Endothelial cell of umbilical vein (primary cell): ENCODE measurements at regions not wholly inside any gene's neighbourhood (a gene's known extent, or its start where the extent isn't known, plus 50 kb on each side); places are given as distances from the start of the nearest gene placed in this dataset.

Experiments
- BruUV-seq: library from RNA; stranded (reverse); fragments of 400-500 nt; replicated peaks from 2 replicates; lab custom pipeline; 2021; lab: Mats Ljungman, UMichigan
- CTCF ChIA-PET: fragments of 300-600, 350-600 bp; sonication (Branson Sonifier 250); formaldehyde crosslinking; loops from one replicate; lab custom pipeline; 2021; ENCODE audit warnings: antibody characterized with exemption, inconsistent platforms; lab: Charles Lee
- POLR2A ChIA-PET: fragments of 300-600, 350-600 bp; sonication (Branson Sonifier 250); formaldehyde crosslinking; loops from one replicate; lab custom pipeline; 2021; ENCODE audit warnings: antibody characterized with exemption, inconsistent platforms; lab: Charles Lee
- DNase-seq: peaks from one replicate; pipeline ENCODE4 v3.0.0-alpha.2; 2011; ENCODE audit warnings: low read depth, low spot score
- FAIRE-seq: peaks from 2 replicates; lab custom pipeline; 2011; peaks lifted over from hg19 to GRCh38; lab: Jason Lieb, UNC
- H2AFZ ChIP-seq: 2 replicates; pipeline ENCODE4 v1.6.0; 2012; ENCODE audit warnings: low read depth, low read length, control low read depth, inconsistent platforms
- H3K27ac ChIP-seq: 2 replicates; pipeline ENCODE4 v1.5.1; 2011; ENCODE audit warnings: low read depth, mild to moderate bottlenecking, control low read depth, low read length, moderate library complexity; ENCODE audit not compliant: insufficient read depth
- H3K27me3 ChIP-seq, 2 experiments: 2 replicates each; pipeline versions ENCODE4 v1.6.0 to v1.6.1; 2011; ENCODE audit warnings: low read length in 2 of 2, mixed read lengths in 1 of 2; ENCODE audit not compliant: control insufficient read depth in 2 of 2, insufficient read depth in 2 of 2
- H3K36me3 ChIP-seq, 2 experiments: 2 replicates in 1 of 2; 3 replicates in 1 of 2; pipeline ENCODE4 v1.5.1; 2011; ENCODE audit warnings: low read length in 2 of 2, mild to moderate bottlenecking in 1 of 2, moderate library complexity in 1 of 2; ENCODE audit not compliant: control insufficient read depth in 2 of 2, insufficient read depth in 2 of 2; ENCODE audit errors: extremely low read depth in 1 of 2
- H3K4me1 ChIP-seq: 3 replicates; pipeline ENCODE4 v1.5.1; 2011; ENCODE audit warnings: mild to moderate bottlenecking, low read length; ENCODE audit not compliant: control insufficient read depth, insufficient read depth; ENCODE audit errors: extremely low read depth
- H3K4me2 ChIP-seq: 2 replicates; pipeline ENCODE4 v1.6.1; 2011; ENCODE audit warnings: low read length, control low read depth, mixed read lengths; ENCODE audit not compliant: insufficient read depth
- H3K4me3 ChIP-seq, 3 experiments: fragments of 200-600 bp in 1 of 3; sonication (generic), shearing (Covaris generic) in 1 of 3; replicated peaks in 1 of 3; 2 replicates each; pipeline ENCODE4 v1.5.1; 2011 to 2016; ENCODE audit warnings: control low read depth in 3 of 3, low read length in 3 of 3, mild to moderate bottlenecking in 2 of 3, inconsistent platforms in 1 of 3, low read depth in 1 of 3, moderate library complexity in 1 of 3; ENCODE audit not compliant: insufficient read depth in 1 of 3
- H3K79me2 ChIP-seq: 2 replicates; pipeline ENCODE4 v1.6.0; 2012; ENCODE audit warnings: low read length, inconsistent platforms; ENCODE audit not compliant: control insufficient read depth, insufficient read depth
- H3K9ac ChIP-seq: replicated peaks from 2 replicates; pipeline ENCODE3; 2011; ENCODE audit warnings: low read length, control low read depth; ENCODE audit not compliant: insufficient read depth; ENCODE audit errors: extremely low read depth
- H3K9me1 ChIP-seq: replicated peaks from 3 replicates; pipeline ENCODE4 v1.6.0; 2011; ENCODE audit warnings: mild to moderate bottlenecking, low read length; ENCODE audit not compliant: control insufficient read depth, insufficient read depth; ENCODE audit errors: extremely low read depth
- H3K9me3 ChIP-seq: replicated peaks from 2 replicates; pipeline ENCODE4 v1.5.1; 2012; ENCODE audit warnings: low read length, inconsistent platforms; ENCODE audit not compliant: control insufficient read depth, insufficient read depth
- H4K20me1 ChIP-seq: replicated peaks from 2 replicates; pipeline ENCODE3; 2011; ENCODE audit warnings: mild to moderate bottlenecking, low read length; ENCODE audit not compliant: control insufficient read depth, insufficient read depth; ENCODE audit errors: extremely low read depth
- EZH2 ChIP-seq: IDR thresholded peaks from 2 replicates; pipeline ENCODE4 v1.6.1; 2012; ENCODE audit warnings: borderline replicate concordance, low read depth, mild to moderate bottlenecking, moderate library complexity, low read length, inconsistent platforms; ENCODE audit not compliant: severe bottlenecking
- FOS ChIP-seq: IDR thresholded peaks from 2 replicates; pipeline ENCODE4 v1.6.1; 2011; ENCODE audit warnings: mild to moderate bottlenecking, low read length, moderate library complexity, borderline replicate concordance; ENCODE audit not compliant: insufficient read depth
- GATA2 ChIP-seq: IDR thresholded peaks from 2 replicates; pipeline ENCODE4 v1.7.0; 2011; ENCODE audit warnings: low read depth, mild to moderate bottlenecking, moderate library complexity, mixed read lengths, low read length; ENCODE audit not compliant: insufficient read length, insufficient read depth
- JUN ChIP-seq: IDR thresholded peaks from 2 replicates; pipeline ENCODE4 v1.6.1; 2011; ENCODE audit warnings: borderline replicate concordance, low read depth; ENCODE audit not compliant: insufficient read length, insufficient read depth
- MYC ChIP-seq: IDR thresholded peaks from one replicate; pipeline ENCODE4 v1.6.1; 2011; ENCODE audit warnings: mild to moderate bottlenecking, low read depth, low read length
- POLR2A ChIP-seq: IDR thresholded peaks from 2 replicates; pipeline ENCODE4 v1.6.1; 2012; ENCODE audit warnings: low read depth, mild to moderate bottlenecking, control low read depth, low read length
- POLR2AphosphoS5 ChIP-seq: IDR thresholded peaks from 2 replicates; pipeline ENCODE4 v1.6.1; 2012; ENCODE audit warnings: low read depth, mild to moderate bottlenecking, control low read depth, low read length, moderate library complexity; ENCODE audit not compliant: insufficient read depth
- dilution Hi-C: fragments of 300-500 bp; cut with MboI; formaldehyde crosslinking; loops from one replicate; pipeline ENCODE4 v1.15.0; 2019; ENCODE audit warnings: low sequenced_read_pairs; ENCODE audit not compliant: extremely low pct_ligation_motif_present
- intact Hi-C: fragments of 100-400 bp; cut with micrococcal nuclease; formaldehyde crosslinking; loops from one replicate; pipeline ENCODE4 v1.10.0; 2022
- TF ChIP-seq, protein P1 (sequence below), 2 donors: IDR thresholded peaks; 1 replicate in 1 of 2; 2 replicates in 1 of 2; pipeline ENCODE4 v1.5.1; 2011; ENCODE audit warnings: low read length in 2 of 2, mild to moderate bottlenecking in 2 of 2, moderate library complexity in 2 of 2, control low read depth in 1 of 2, inconsistent platforms in 1 of 2, low read depth in 1 of 2; ENCODE audit not compliant: insufficient read depth in 1 of 2; ENCODE audit errors: extremely low read depth in 1 of 2
- TF ChIP-seq, protein P2 (sequence below): IDR thresholded peaks from 2 replicates; pipeline ENCODE4 v1.6.1; 2011; ENCODE audit not compliant: insufficient read depth, insufficient read length

DNA sequence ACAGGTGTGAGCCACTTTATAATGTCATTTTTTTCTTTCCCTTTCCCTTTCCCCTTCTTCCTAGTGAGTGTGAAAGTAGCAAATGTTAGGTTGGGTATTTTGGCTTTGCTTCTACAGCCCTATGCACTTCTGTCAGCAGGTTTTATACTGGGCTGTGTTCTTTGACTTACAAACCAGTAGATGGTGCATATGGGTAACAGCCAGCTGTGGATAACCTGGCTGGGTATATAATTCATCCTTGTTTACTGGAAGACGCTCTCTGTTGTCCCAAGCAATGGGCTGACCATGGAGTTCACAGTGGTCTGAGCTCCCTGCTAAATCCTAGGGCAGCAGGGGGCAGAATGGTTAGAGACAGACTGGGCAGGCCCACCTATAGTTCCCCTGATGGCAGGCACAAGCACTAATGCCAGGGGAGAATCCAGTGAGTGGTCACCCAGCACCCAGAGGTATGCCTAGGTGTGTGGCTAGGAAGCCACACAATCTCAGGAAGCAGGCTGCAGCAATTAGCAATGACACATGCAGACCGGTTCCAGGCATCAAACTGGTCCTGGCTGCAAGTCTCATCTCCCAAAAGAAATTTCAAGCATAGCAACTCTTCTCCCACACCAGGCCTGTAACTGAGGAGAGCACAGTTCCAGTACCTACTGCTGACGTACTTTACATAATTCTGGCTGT, 592.7 kb upstream of the MAN1A1 start:
- no peaks in the 10 kb centered on the region for H3K9me3 ChIP-seq
- BruUV-seq: no TSS peak
- no peaks in the 10 kb centered on the region for H4K20me1 ChIP-seq
- no peaks in the 10 kb centered on the region for H3K4me1 ChIP-seq
- intact Hi-C loops (no loop called here), dilution Hi-C loops (no loop called here)
- H3K4me3 ChIP-seq: no peak overlapping the region
- ChIA-PET CTCF (no interaction called here), POLR2A (no interaction called here)
- no peak overlapping the region for H3K27ac ChIP-seq
- H2AFZ ChIP-seq: no peak overlapping the region
- FAIRE-seq (no peak), DNase-seq (no peak)
- no peaks in the 10 kb centered on the region for H3K9me1 ChIP-seq
- no peaks in the 10 kb centered on the region for H3K36me3 ChIP-seq
- H3K27me3 ChIP-seq: no peaks in the 10 kb centered on the region
- TF ChIP-seq POLR2AphosphoS5 (no peak), EZH2 (no peak), MYC (no peak), JUN (no peak), POLR2A (no peak), FOS (no peak), GATA2 (no peak)
- TF ChIP-seq, protein P1, sequence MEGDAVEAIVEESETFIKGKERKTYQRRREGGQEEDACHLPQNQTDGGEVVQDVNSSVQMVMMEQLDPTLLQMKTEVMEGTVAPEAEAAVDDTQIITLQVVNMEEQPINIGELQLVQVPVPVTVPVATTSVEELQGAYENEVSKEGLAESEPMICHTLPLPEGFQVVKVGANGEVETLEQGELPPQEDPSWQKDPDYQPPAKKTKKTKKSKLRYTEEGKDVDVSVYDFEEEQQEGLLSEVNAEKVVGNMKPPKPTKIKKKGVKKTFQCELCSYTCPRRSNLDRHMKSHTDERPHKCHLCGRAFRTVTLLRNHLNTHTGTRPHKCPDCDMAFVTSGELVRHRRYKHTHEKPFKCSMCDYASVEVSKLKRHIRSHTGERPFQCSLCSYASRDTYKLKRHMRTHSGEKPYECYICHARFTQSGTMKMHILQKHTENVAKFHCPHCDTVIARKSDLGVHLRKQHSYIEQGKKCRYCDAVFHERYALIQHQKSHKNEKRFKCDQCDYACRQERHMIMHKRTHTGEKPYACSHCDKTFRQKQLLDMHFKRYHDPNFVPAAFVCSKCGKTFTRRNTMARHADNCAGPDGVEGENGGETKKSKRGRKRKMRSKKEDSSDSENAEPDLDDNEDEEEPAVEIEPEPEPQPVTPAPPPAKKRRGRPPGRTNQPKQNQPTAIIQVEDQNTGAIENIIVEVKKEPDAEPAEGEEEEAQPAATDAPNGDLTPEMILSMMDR (IDR thresholded peaks at IDR 0.05; ENCODE audit: extremely low read depth in 1 of 2, insufficient read depth in 1 of 2, low read depth in 1 of 2, low read length in 2 of 2): no peak
- TF ChIP-seq, protein P2, sequence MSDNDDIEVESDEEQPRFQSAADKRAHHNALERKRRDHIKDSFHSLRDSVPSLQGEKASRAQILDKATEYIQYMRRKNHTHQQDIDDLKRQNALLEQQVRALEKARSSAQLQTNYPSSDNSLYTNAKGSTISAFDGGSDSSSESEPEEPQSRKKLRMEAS: no peak
- no peak overlapping the region for H3K4me2 ChIP-seq
- H3K79me2 ChIP-seq: no peaks in the 10 kb centered on the region
- H3K9ac ChIP-seq: no peak overlapping the region
